ENCODE measurements at regions not wholly inside any gene's neighbourhood (a gene's known extent, or its start where the extent isn't known, plus 50 kb on each side); places are given as distances from the start of the nearest gene placed in this dataset.

- no peak overlapping the region for H3K27ac Mint-ChIP-seq
- H3K36me3 Mint-ChIP-seq (ENCODE audit: low read depth), result no peaks in the 10 kb centered on the region
- peaks cover 4% of the 10 kb centered on the region for H3K9me3 Mint-ChIP-seq
- H3K4me3 Mint-ChIP-seq, result no peak overlapping the region
- intact Hi-C loops (cut with micrococcal nuclease), result no loop called here
- no peaks in the 10 kb centered on the region for H3K4me1 Mint-ChIP-seq (ENCODE audit: low read depth)
- DNase-seq, result no peak
- H3K27me3 Mint-ChIP-seq (ENCODE audit: low read depth), result no peaks in the 10 kb centered on the region
- CTCF ChIA-PET, result no interaction called here
These were observed 150.0 kb upstream of the LRP1B start for GRCh38 chr2:142280831-142281230.

GRCh38 chr2:142270990-142271389 lies 140.2 kb upstream of the LRP1B start:
- no peak overlapping the region for H3K27ac Mint-ChIP-seq
- no peaks in the 10 kb centered on the region for H3K4me1 Mint-ChIP-seq (ENCODE audit: low read depth)
- H3K9me3 Mint-ChIP-seq, result peaks cover 3% of the 10 kb centered on the region
- H3K36me3 Mint-ChIP-seq (ENCODE audit: low read depth), result no peaks in the 10 kb centered on the region
- no peaks in the 10 kb centered on the region for H3K27me3 Mint-ChIP-seq (ENCODE audit: low read depth)
- intact Hi-C loops (cut with micrococcal nuclease), result no loop called here
- no peak for DNase-seq
- CTCF ChIA-PET, result no interaction called here
- no peak overlapping the region for H3K4me3 Mint-ChIP-seq

GRCh38 chr2:142270291-142270690 lies 139.5 kb upstream of the LRP1B start:
- intact Hi-C loops (cut with micrococcal nuclease), result no loop called here
- Mint-ChIP-seq H3K27me3 (ENCODE audit: low read depth) (no peaks in the 10 kb centered on the region), H3K27ac (no peak overlapping the region), H3K4me1 (ENCODE audit: low read depth) (no peaks in the 10 kb centered on the region), H3K4me3 (no peak overlapping the region), H3K36me3 (ENCODE audit: low read depth) (no peaks in the 10 kb centered on the region), H3K9me3 (peaks cover 1% of the 10 kb centered on the region)
- DNase-seq, result no peak
- CTCF ChIA-PET, result no interaction called here

GRCh38 chr2:142259356-142259755 lies 128.5 kb upstream of the LRP1B start:
- Mint-ChIP-seq H3K4me1 (ENCODE audit: low read depth) (no peaks in the 10 kb centered on the region), H3K36me3 (ENCODE audit: low read depth) (no peaks in the 10 kb centered on the region), H3K27me3 (ENCODE audit: low read depth) (no peaks in the 10 kb centered on the region), H3K9me3 (peaks cover 13% of the 10 kb centered on the region), H3K27ac (no peak overlapping the region), H3K4me3 (no peak overlapping the region)
- no peak for DNase-seq
- CTCF ChIA-PET, result no interaction called here
- intact Hi-C loops (cut with micrococcal nuclease), result no loop called here

- Mint-ChIP-seq H3K36me3 (ENCODE audit: low read depth) (no peaks in the 10 kb centered on the region), H3K4me1 (ENCODE audit: low read depth) (no peaks in the 10 kb centered on the region), H3K9me3 (peaks cover 7% of the 10 kb centered on the region), H3K4me3 (no peak overlapping the region), H3K27ac (no peak overlapping the region), H3K27me3 (ENCODE audit: low read depth) (no peaks in the 10 kb centered on the region)
- intact Hi-C loops (cut with micrococcal nuclease), result no loop called here
- CTCF ChIA-PET, result no interaction called here
- no peak for DNase-seq
These were observed 123.2 kb upstream of the LRP1B start for GRCh38 chr2:142254031-142254430.

GRCh38 chr2:142241016-142241415 lies 110.2 kb upstream of the LRP1B start:
- Mint-ChIP-seq H3K27ac (no peak overlapping the region), H3K9me3 (peaks cover 6% of the 10 kb centered on the region), H3K4me1 (ENCODE audit: low read depth) (no peaks in the 10 kb centered on the region), H3K27me3 (ENCODE audit: low read depth) (no peaks in the 10 kb centered on the region), H3K36me3 (ENCODE audit: low read depth) (no peaks in the 10 kb centered on the region), H3K4me3 (no peak overlapping the region)
- DNase-seq, result no peak
- intact Hi-C loops (cut with micrococcal nuclease), result no loop called here
- CTCF ChIA-PET, result no interaction called here

GRCh38 chr2:142236181-142236580 lies 105.4 kb upstream of the LRP1B start:
- Mint-ChIP-seq H3K27ac (no peak overlapping the region), H3K4me1 (ENCODE audit: low read depth) (no peaks in the 10 kb centered on the region), H3K9me3 (peaks cover 11% of the 10 kb centered on the region), H3K4me3 (no peak overlapping the region), H3K36me3 (ENCODE audit: low read depth) (no peaks in the 10 kb centered on the region), H3K27me3 (ENCODE audit: low read depth) (no peaks in the 10 kb centered on the region)
- intact Hi-C loops (cut with micrococcal nuclease), result no loop called here
- CTCF ChIA-PET, result no interaction called here
- DNase-seq, result no peak

GRCh38 chr2:142234741-142235140 lies 103.9 kb upstream of the LRP1B start:
- intact Hi-C loops (cut with micrococcal nuclease), result no loop called here
- no peak for DNase-seq
- H3K27ac Mint-ChIP-seq, result no peak overlapping the region
- CTCF ChIA-PET, result no interaction called here
- H3K4me1 Mint-ChIP-seq (ENCODE audit: low read depth), result no peaks in the 10 kb centered on the region
- no peaks in the 10 kb centered on the region for H3K36me3 Mint-ChIP-seq (ENCODE audit: low read depth)
- no peaks in the 10 kb centered on the region for H3K27me3 Mint-ChIP-seq (ENCODE audit: low read depth)
- peaks cover 9% of the 10 kb centered on the region for H3K9me3 Mint-ChIP-seq
- H3K4me3 Mint-ChIP-seq, result no peak overlapping the region

- no peak overlapping the region for H3K4me3 Mint-ChIP-seq
- H3K27me3 Mint-ChIP-seq (ENCODE audit: low read depth), result no peaks in the 10 kb centered on the region
- DNase-seq, result no peak
- peaks cover 9% of the 10 kb centered on the region for H3K9me3 Mint-ChIP-seq
- H3K4me1 Mint-ChIP-seq (ENCODE audit: low read depth), result no peaks in the 10 kb centered on the region
- CTCF ChIA-PET, result no interaction called here
- H3K36me3 Mint-ChIP-seq (ENCODE audit: low read depth), result no peaks in the 10 kb centered on the region
- intact Hi-C loops (cut with micrococcal nuclease), result no loop called here
- no peak overlapping the region for H3K27ac Mint-ChIP-seq
These were observed 92.5 kb upstream of the LRP1B start for GRCh38 chr2:142223309-142223708.

GRCh38 chr2:142222715-142223114 lies 91.9 kb upstream of the LRP1B start:
- H3K27me3 Mint-ChIP-seq (ENCODE audit: low read depth), result no peaks in the 10 kb centered on the region
- H3K36me3 Mint-ChIP-seq (ENCODE audit: low read depth), result no peaks in the 10 kb centered on the region
- peaks cover 10% of the 10 kb centered on the region for H3K9me3 Mint-ChIP-seq
- H3K4me1 Mint-ChIP-seq (ENCODE audit: low read depth), result no peaks in the 10 kb centered on the region
- no peak overlapping the region for H3K27ac Mint-ChIP-seq
- intact Hi-C loops (cut with micrococcal nuclease), result no loop called here
- no peak overlapping the region for H3K4me3 Mint-ChIP-seq
- CTCF ChIA-PET, result no interaction called here
- DNase-seq, result no peak

- Mint-ChIP-seq H3K36me3 (ENCODE audit: low read depth) (no peaks in the 10 kb centered on the region), H3K9me3 (peaks cover 15% of the 10 kb centered on the region), H3K4me3 (no peak overlapping the region), H3K4me1 (ENCODE audit: low read depth) (no peaks in the 10 kb centered on the region), H3K27ac (no peak overlapping the region), H3K27me3 (ENCODE audit: low read depth) (no peaks in the 10 kb centered on the region)
- no peak for DNase-seq
- intact Hi-C loops (cut with micrococcal nuclease), result no loop called here
- CTCF ChIA-PET, result no interaction called here
These were observed 90.1 kb upstream of the LRP1B start for GRCh38 chr2:142220901-142221300.

- Mint-ChIP-seq H3K27me3 (ENCODE audit: low read depth) (no peaks in the 10 kb centered on the region), H3K4me3 (no peak overlapping the region), H3K27ac (no peak overlapping the region), H3K36me3 (ENCODE audit: low read depth) (no peaks in the 10 kb centered on the region), H3K9me3 (peaks cover 14% of the 10 kb centered on the region), H3K4me1 (ENCODE audit: low read depth) (no peaks in the 10 kb centered on the region)
- no peak for DNase-seq
- CTCF ChIA-PET, result no interaction called here
- intact Hi-C loops (cut with micrococcal nuclease), result no loop called here
These were observed 89.4 kb upstream of the LRP1B start for GRCh38 chr2:142220239-142220638.

- no peaks in the 10 kb centered on the region for H3K4me1 Mint-ChIP-seq (ENCODE audit: low read depth)
- H3K36me3 Mint-ChIP-seq (ENCODE audit: low read depth), result no peaks in the 10 kb centered on the region
- peaks cover 14% of the 10 kb centered on the region for H3K9me3 Mint-ChIP-seq
- CTCF ChIA-PET, result no interaction called here
- intact Hi-C loops (cut with micrococcal nuclease), result no loop called here
- DNase-seq, result no peak
- no peak overlapping the region for H3K4me3 Mint-ChIP-seq
- H3K27me3 Mint-ChIP-seq (ENCODE audit: low read depth), result no peaks in the 10 kb centered on the region
- no peak overlapping the region for H3K27ac Mint-ChIP-seq
These were observed 87.7 kb upstream of the LRP1B start for GRCh38 chr2:142218471-142218870.

GRCh38 chr2:142217804-142218203 lies 87.0 kb upstream of the LRP1B start:
- Mint-ChIP-seq H3K27me3 (ENCODE audit: low read depth) (no peaks in the 10 kb centered on the region), H3K27ac (no peak overlapping the region), H3K36me3 (ENCODE audit: low read depth) (no peaks in the 10 kb centered on the region), H3K4me1 (ENCODE audit: low read depth) (no peaks in the 10 kb centered on the region), H3K9me3 (peaks cover 14% of the 10 kb centered on the region), H3K4me3 (no peak overlapping the region)
- CTCF ChIA-PET, result no interaction called here
- intact Hi-C loops (cut with micrococcal nuclease), result no loop called here
- DNase-seq, result no peak
